ENCODE measurements at regions not wholly inside any gene's neighbourhood (a gene's known extent, or its start where the extent isn't known, plus 50 kb on each side); places are given as distances from the start of the nearest gene placed in this dataset.
A peak's percentile ranks its signal among the peaks of the same experiment; 100 is the strongest.

DNA sequence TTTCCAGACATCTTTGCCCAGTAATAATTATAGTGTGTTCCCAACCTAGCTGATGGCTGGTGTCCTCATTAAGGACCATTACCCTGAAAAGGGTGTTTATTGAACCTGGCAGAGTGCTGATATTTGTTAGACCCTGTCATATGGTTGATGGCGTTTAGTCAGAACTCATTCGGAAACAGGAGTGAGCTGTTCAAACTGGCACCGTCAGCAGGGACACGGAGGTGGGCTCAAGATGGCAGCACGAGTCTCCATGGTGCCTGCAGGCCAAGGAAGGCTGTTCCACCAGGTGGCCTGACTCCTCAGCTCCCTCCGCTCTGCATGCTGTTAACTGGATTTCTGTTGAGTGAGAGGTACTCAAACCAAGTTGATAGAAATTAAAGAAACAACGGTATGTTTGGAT, 589.1 kb upstream of the MGMT start:
- no peak for TF ChIP-seq SIN3A (IDR thresholded peaks at IDR 0.05; ENCODE audit: low read depth)
- TF ChIP-seq, protein P1, sequence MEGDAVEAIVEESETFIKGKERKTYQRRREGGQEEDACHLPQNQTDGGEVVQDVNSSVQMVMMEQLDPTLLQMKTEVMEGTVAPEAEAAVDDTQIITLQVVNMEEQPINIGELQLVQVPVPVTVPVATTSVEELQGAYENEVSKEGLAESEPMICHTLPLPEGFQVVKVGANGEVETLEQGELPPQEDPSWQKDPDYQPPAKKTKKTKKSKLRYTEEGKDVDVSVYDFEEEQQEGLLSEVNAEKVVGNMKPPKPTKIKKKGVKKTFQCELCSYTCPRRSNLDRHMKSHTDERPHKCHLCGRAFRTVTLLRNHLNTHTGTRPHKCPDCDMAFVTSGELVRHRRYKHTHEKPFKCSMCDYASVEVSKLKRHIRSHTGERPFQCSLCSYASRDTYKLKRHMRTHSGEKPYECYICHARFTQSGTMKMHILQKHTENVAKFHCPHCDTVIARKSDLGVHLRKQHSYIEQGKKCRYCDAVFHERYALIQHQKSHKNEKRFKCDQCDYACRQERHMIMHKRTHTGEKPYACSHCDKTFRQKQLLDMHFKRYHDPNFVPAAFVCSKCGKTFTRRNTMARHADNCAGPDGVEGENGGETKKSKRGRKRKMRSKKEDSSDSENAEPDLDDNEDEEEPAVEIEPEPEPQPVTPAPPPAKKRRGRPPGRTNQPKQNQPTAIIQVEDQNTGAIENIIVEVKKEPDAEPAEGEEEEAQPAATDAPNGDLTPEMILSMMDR (IDR thresholded peaks at IDR 0.05 in 2 of 3, conservative IDR thresholded peaks at IDR 0.05 in 1 of 3; ENCODE audit: borderline replicate concordance in 1 of 3, insufficient read depth in 1 of 3, low read depth in 2 of 3, low read length in 2 of 3): 0 out of 6 replicates have a peak, but pooled peaks of 1 of the 3 experiments have one; percentile 1
